Mesenchymal stem cell (in vitro differentiated cells and primary cell): ENCODE measurements at regions not wholly inside any gene's neighbourhood (a gene's known extent, or its start where the extent isn't known, plus 50 kb on each side); places are given as distances from the start of the nearest gene placed in this dataset.

Source experiments
- DNase-seq: peaks from one replicate; pipeline ENCODE4 v3.0.0-alpha.2; 2013
- H2AFZ ChIP-seq: one replicate; pipeline ENCODE4 v1.6.1; 2013; ENCODE audit warnings: low read depth, mild to moderate bottlenecking, control low read depth, inconsistent platforms, low read length, moderate library complexity
- H2AK5ac ChIP-seq: 2 replicates; pipeline ENCODE4 v1.6.1; 2013; ENCODE audit warnings: low read length, moderate library complexity, mild to moderate bottlenecking, inconsistent platforms; ENCODE audit not compliant: severe bottlenecking
- H2BK120ac ChIP-seq: one replicate; pipeline ENCODE4 v1.6.1; 2013; ENCODE audit warnings: low read depth, mild to moderate bottlenecking, inconsistent platforms, low read length, moderate library complexity
- H2BK12ac ChIP-seq, 2 experiments: one replicate each; pipeline ENCODE4 v1.6.1; 2013; ENCODE audit warnings: inconsistent platforms in 2 of 2, low read length in 2 of 2, mild to moderate bottlenecking in 2 of 2, moderate library complexity in 2 of 2, control low read depth in 1 of 2
- H2BK15ac ChIP-seq: one replicate; pipeline ENCODE4 v1.6.1; 2013; ENCODE audit warnings: mild to moderate bottlenecking, low read depth, inconsistent platforms; ENCODE audit not compliant: poor library complexity, severe bottlenecking
- H2BK5ac ChIP-seq: 2 replicates; pipeline ENCODE4 v1.6.1; 2013; ENCODE audit warnings: low read depth, mild to moderate bottlenecking, low read length, control low read depth, inconsistent platforms; ENCODE audit not compliant: poor library complexity, severe bottlenecking
- H3K14ac ChIP-seq, 2 experiments: one replicate each; pipeline ENCODE4 v1.6.1; 2013; ENCODE audit warnings: inconsistent platforms in 2 of 2, low read length in 2 of 2, control low read depth in 1 of 2, mild to moderate bottlenecking in 1 of 2, moderate library complexity in 1 of 2
- H3K18ac ChIP-seq, 2 experiments: one replicate each; pipeline ENCODE4 v1.6.1; 2013; ENCODE audit warnings: inconsistent platforms in 2 of 2, low read length in 2 of 2, control low read depth in 1 of 2, low read depth in 1 of 2, mild to moderate bottlenecking in 1 of 2
- H3K23ac ChIP-seq, 2 experiments: one replicate each; pipeline ENCODE4 v1.6.1; 2013; ENCODE audit warnings: inconsistent platforms in 2 of 2, low read length in 2 of 2, mild to moderate bottlenecking in 2 of 2, moderate library complexity in 2 of 2, control low read depth in 1 of 2
- H3K27ac ChIP-seq: 2 replicates; pipeline ENCODE4 v1.5.1; 2013; ENCODE audit warnings: mild to moderate bottlenecking, moderate library complexity, low read length, control low read depth, inconsistent platforms; ENCODE audit not compliant: poor library complexity, severe bottlenecking
- H3K27me3 ChIP-seq, 2 experiments: 2 replicates each; pipeline versions ENCODE4 v1.6.1 to v1.7.0; 2013; ENCODE audit warnings: low read length in 2 of 2, mild to moderate bottlenecking in 2 of 2, moderate library complexity in 2 of 2, control low read depth in 1 of 2, inconsistent platforms in 1 of 2; ENCODE audit not compliant: control insufficient read depth in 1 of 2, insufficient read depth in 1 of 2
- H3K36me3 ChIP-seq, 2 experiments: 2 replicates each; pipeline versions ENCODE4 v1.6.1 to v1.7.0; 2013; ENCODE audit warnings: low read length in 2 of 2, control low read depth in 1 of 2, inconsistent platforms in 1 of 2, low read depth in 1 of 2, mild to moderate bottlenecking in 1 of 2; ENCODE audit not compliant: insufficient read depth in 2 of 2, control insufficient read depth in 1 of 2
- H3K4ac ChIP-seq, 2 experiments: one replicate each; pipeline ENCODE4 v1.6.1; 2013; ENCODE audit warnings: inconsistent platforms in 2 of 2, low read length in 2 of 2, mild to moderate bottlenecking in 2 of 2, moderate library complexity in 2 of 2, control low read depth in 1 of 2, low read depth in 1 of 2
- H3K4me1 ChIP-seq: 2 replicates; pipeline ENCODE4 v1.6.1; 2013; ENCODE audit warnings: low read depth, low read length, control low read depth; ENCODE audit not compliant: control insufficient read depth, insufficient read depth
- H3K4me2 ChIP-seq: 2 replicates; pipeline ENCODE4 v1.6.1; 2013; ENCODE audit warnings: low read length, mild to moderate bottlenecking, inconsistent platforms; ENCODE audit not compliant: poor library complexity, severe bottlenecking
- H3K4me3 ChIP-seq, 2 experiments: 2 replicates each; pipeline versions ENCODE4 v1.5.1 to v1.7.0; 2013; ENCODE audit warnings: low read length in 2 of 2, mild to moderate bottlenecking in 2 of 2, control low read depth in 1 of 2, low read depth in 1 of 2; ENCODE audit not compliant: insufficient read depth in 1 of 2
- H3K79me1 ChIP-seq: replicated peaks from 2 replicates; pipeline ENCODE4 v1.6.1; 2013; ENCODE audit warnings: mild to moderate bottlenecking, control low read depth, low read length, inconsistent platforms; ENCODE audit not compliant: poor library complexity, severe bottlenecking
- H3K9ac ChIP-seq: 2 replicates; pipeline ENCODE4 v1.7.0; 2013; ENCODE audit warnings: mild to moderate bottlenecking, low read length, moderate library complexity
- H3K9me3 ChIP-seq: 2 replicates; pipeline ENCODE4 v1.7.0; 2013; ENCODE audit warnings: mild to moderate bottlenecking, low read length; ENCODE audit not compliant: control insufficient read depth
- H4K8ac ChIP-seq: one replicate; pipeline ENCODE4 v1.6.1; 2013; ENCODE audit warnings: inconsistent platforms, mild to moderate bottlenecking, low read length, moderate library complexity
- H4K91ac ChIP-seq: one replicate; pipeline ENCODE4 v1.6.1; 2013; ENCODE audit warnings: mild to moderate bottlenecking, low read length, inconsistent platforms
- WGBS: methylation state at CpG from one replicate; pipeline ENCODE4 v1.1.7; 2013; ENCODE audit warnings: mixed read lengths; 5-methylcytosine and 5-hydroxymethylcytosine counted together

DNA sequence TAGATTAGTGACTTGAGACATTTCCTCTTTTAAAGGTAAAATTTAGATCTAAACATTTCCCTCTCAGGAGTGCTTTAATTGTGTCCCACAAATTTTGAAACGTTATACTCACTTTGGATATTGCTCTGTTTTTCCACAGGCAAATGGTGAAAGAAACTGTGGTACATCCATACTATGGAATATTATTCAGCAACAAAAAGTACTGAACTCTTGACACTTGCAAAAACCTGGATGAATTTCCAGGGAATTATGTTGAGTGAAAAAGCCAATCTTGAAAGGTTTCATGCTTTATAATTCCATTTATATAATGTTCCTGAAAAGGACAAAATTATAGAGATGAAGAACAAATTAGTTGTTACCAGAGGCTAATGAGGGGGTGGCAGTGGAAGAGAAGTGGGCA, 153.3 kb upstream of the SVIL start:
- Histone ChIP-seq H2BK12ac (no peak overlapping the region), H2AFZ (no peak overlapping the region), H3K18ac (no peak overlapping the region), H3K36me3 (no peaks in the 10 kb centered on the region), H2AK5ac (no peak overlapping the region), H3K4me1 (peaks cover 6% of the 10 kb centered on the region), H2BK120ac (no peak overlapping the region), H3K4me3 (no peak overlapping the region), H3K23ac (no peak overlapping the region), H2BK15ac (no peak overlapping the region), H3K79me1 (no peaks in the 10 kb centered on the region), H3K27ac (no peak overlapping the region), H2BK5ac (no peak overlapping the region), H3K4ac (no peak overlapping the region), H3K9me3 (no peaks in the 10 kb centered on the region), H3K14ac (no peak overlapping the region), H4K8ac (no peak overlapping the region), H3K27me3 (no peaks in the 10 kb centered on the region), H3K4me2 (no peak overlapping the region), H4K91ac (no peak overlapping the region), H3K9ac (no peak overlapping the region)
- no CpG with 5 or more reads among the region's 1 CpG for WGBS
- DNase-seq, result no peak

DNA sequence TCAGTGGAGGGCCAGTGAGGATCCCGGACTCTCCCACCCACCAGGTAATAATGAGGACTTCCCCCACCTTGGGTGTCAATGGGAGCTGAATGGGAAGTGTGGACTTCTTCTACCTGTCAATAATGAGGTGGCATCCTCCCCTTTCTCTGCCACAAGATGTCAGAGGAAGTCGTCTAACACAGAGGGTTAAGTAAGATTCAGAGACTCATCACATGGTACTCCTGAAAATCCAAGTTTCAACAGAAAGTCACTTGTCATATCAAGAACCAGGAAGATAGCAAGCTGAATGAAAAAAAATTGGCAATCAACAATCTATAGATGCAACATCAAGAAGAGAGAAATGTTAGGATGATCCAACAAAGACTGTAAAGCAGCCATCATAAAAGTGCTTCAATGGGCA, 150.9 kb upstream of the SVIL start:
- Histone ChIP-seq H3K4ac (peak overlapping the region; percentile 39 to 93), H2BK12ac (peak overlapping the region; percentile 7 to 86), H2BK5ac (no peak overlapping the region), H3K79me1 (no peaks in the 10 kb centered on the region), H2BK120ac (peak overlapping the region; percentile 58), H2AFZ (no peak overlapping the region), H3K9me3 (no peaks in the 10 kb centered on the region), H3K4me3 (no peak overlapping the region), H3K14ac (peak overlapping the region in 1 of 2 experiments; percentile 35), H4K8ac (peak overlapping the region; percentile 59), H3K27ac (no peak overlapping the region), H3K9ac (no peak overlapping the region), H2AK5ac (peak overlapping the region; percentile 98), H3K18ac (peak overlapping the region; percentile 84 to 89), H3K36me3 (no peaks in the 10 kb centered on the region), H3K23ac (no peak overlapping the region), H3K4me1 (peaks cover 6% of the 10 kb centered on the region), H4K91ac (peak overlapping the region; percentile 91), H3K4me2 (no peak overlapping the region), H2BK15ac (peak overlapping the region; percentile 17), H3K27me3 (no peaks in the 10 kb centered on the region)
- no peak for DNase-seq
- WGBS, result 100% methylated on average over 1 of the region's 2 CpGs

DNA sequence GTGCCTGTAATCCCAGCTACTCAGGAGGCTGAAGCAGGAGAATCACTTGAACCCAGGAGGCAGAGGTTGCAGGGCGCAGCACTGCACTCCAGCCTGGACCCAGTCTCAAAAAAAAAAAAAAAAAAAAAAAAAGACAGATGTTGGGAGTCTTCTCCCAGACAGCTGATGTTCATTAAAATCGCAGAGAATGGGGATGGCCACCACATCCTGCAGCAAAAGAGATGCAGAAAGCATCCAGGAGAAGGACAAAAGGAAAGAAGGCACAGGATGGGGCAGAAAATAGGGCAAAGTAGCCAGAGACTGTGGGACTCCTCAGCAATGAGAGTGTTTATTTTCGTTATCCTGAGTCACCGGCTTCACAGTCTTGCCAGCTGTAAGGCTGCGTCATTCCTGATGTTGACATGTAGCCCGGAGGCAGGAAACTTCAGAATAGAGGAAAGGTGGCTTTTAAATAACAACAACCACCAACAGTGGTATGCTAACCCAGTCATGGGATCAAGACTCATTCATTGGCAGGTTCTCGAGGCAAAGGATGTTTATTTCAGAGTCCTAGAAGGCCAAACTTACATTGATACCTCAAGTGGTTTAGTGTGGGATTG, 149.5 kb upstream of the SVIL start:
- Histone ChIP-seq H3K27me3 (no peaks in the 10 kb centered on the region), H2BK15ac (no peak overlapping the region), H2BK120ac (no peak overlapping the region), H3K79me1 (no peaks in the 10 kb centered on the region), H4K91ac (no peak overlapping the region), H3K4me3 (no peak overlapping the region), H4K8ac (no peak overlapping the region), H3K4me2 (no peak overlapping the region), H2BK12ac (no peak overlapping the region), H3K9me3 (no peaks in the 10 kb centered on the region), H3K27ac (peak overlapping the region; percentile 77), H2AFZ (no peak overlapping the region), H2AK5ac (no peak overlapping the region), H3K18ac (peak overlapping the region in 1 of 2 experiments; percentile 18), H3K36me3 (no peaks in the 10 kb centered on the region), H3K4me1 (peaks cover 6% of the 10 kb centered on the region), H3K4ac (no peak overlapping the region), H3K9ac (peak overlapping the region; percentile 79), H3K23ac (no peak overlapping the region), H2BK5ac (no peak overlapping the region), H3K14ac (no peak overlapping the region)
- DNase-seq, result peak; percentile 99
- 15% methylated on average over 6 of the region's 7 CpGs for WGBS

DNA sequence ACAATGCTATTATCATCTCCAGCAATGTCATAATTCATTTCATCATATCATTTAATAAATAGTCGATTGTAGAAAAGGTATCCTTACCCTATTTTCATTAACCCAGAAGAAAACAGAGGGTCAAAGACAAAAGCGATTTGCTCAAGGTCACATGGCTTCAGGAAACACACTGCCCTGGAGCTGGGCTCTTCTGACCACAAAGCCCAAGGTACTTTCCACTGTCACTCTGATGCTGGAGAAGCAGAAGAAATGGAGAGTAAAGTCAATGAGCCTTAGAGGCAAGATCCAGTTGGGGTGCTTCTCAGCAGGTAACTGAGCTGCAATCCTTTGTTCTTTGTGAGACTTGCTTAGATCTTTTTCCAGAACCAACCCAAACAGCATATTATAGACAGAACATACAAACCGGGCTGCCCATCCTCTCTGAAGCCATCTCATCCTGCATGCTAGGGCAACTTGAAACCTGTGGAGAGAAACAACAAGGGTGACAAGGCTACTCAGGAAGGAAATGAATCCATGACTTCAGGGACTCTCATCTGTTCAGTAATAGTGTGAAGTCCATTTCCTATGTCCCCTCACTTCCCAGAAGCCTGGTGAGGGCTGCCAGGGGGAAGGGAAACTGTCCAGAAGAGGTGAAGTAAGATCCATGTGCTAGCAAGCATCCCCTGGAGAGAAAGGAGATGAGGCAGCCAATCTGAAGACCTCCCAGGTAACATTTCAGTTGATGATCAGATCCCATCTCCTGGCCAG, 148.6 kb upstream of the SVIL start:
- peak overlapping the region; percentile 87 to 98 for H2BK12ac ChIP-seq
- DNase-seq, result peak; percentile 63
- H3K27ac ChIP-seq, result peak overlapping the region; percentile 11
- H3K27me3 ChIP-seq, result no peaks in the 10 kb centered on the region
- H3K4me2 ChIP-seq, result no peak overlapping the region
- peak overlapping the region; percentile 71 for H3K9ac ChIP-seq
- H2BK15ac ChIP-seq, result no peak overlapping the region
- peak overlapping the region in 1 of 2 experiments; percentile 34 for H3K23ac ChIP-seq
- H3K4ac ChIP-seq, result peak overlapping the region; percentile 85 to 89
- H3K79me1 ChIP-seq, result no peaks in the 10 kb centered on the region
- H3K18ac ChIP-seq, result peak overlapping the region; percentile 86 to 87
- H3K9me3 ChIP-seq, result no peaks in the 10 kb centered on the region
- H3K4me1 ChIP-seq, result peaks cover 6% of the 10 kb centered on the region
- H2AK5ac ChIP-seq, result peak overlapping the region; percentile 95
- peak overlapping the region; percentile 6 for H2BK5ac ChIP-seq
- WGBS, result 92% methylated on average over 3 of the region's 3 CpGs
- H3K36me3 ChIP-seq, result no peaks in the 10 kb centered on the region
- no peak overlapping the region for H3K4me3 ChIP-seq
- peak overlapping the region; percentile 82 for H4K91ac ChIP-seq
- H4K8ac ChIP-seq, result peak overlapping the region; percentile 41
- peak overlapping the region; percentile 86 for H2BK120ac ChIP-seq
- H3K14ac ChIP-seq, result peak overlapping the region in 1 of 2 experiments; percentile 41
- no peak overlapping the region for H2AFZ ChIP-seq
